ENCODE measurements at regions not wholly inside any gene's neighbourhood (a gene's known extent, or its start where the extent isn't known, plus 50 kb on each side); places are given as distances from the start of the nearest gene placed in this dataset.

- no peak for DNase-seq
- intact Hi-C loops (cut with micrococcal nuclease), result no loop called here
- H3K27ac Mint-ChIP-seq, result no peak overlapping the region
- peaks cover under 1% of the 10 kb centered on the region for H3K9me3 Mint-ChIP-seq
- POLR2A ChIA-PET, result no interaction called here
- H3K4me1 Mint-ChIP-seq, result no peaks in the 10 kb centered on the region
- ATAC-seq (ENCODE audit: low read depth), result no peak
- TF ChIP-seq CTCF (IDR thresholded peaks at IDR 0.05), result no peak
- CTCF ChIA-PET, result no interaction called here
- no peaks in the 10 kb centered on the region for H3K36me3 Mint-ChIP-seq (ENCODE audit: low read depth)
- H3K4me3 Mint-ChIP-seq, result no peak overlapping the region
- no peaks in the 10 kb centered on the region for H3K27me3 Mint-ChIP-seq
Measured at GRCh38 chr6:120913486-120913885, 420.8 kb downstream of the TBC1D32 start.

GRCh38 chr6:120908767-120909166, 425.5 kb downstream of the TBC1D32 start:
- no peaks in the 10 kb centered on the region for H3K9me3 Mint-ChIP-seq
- peaks cover 2% of the 10 kb centered on the region for H3K27me3 Mint-ChIP-seq
- no peak for TF ChIP-seq CTCF (IDR thresholded peaks at IDR 0.05)
- CTCF ChIA-PET, result no interaction called here
- no peaks in the 10 kb centered on the region for H3K4me1 Mint-ChIP-seq
- no peak overlapping the region for H3K27ac Mint-ChIP-seq
- no peak overlapping the region for H3K4me3 Mint-ChIP-seq
- no peaks in the 10 kb centered on the region for H3K36me3 Mint-ChIP-seq (ENCODE audit: low read depth)
- ATAC-seq (ENCODE audit: low read depth), result no peak
- DNase-seq, result no peak
- POLR2A ChIA-PET, result no interaction called here
- intact Hi-C loops (cut with micrococcal nuclease), result no loop called here

- ChIA-PET CTCF (no interaction called here), POLR2A (no interaction called here)
- no peaks in the 10 kb centered on the region for H3K36me3 Mint-ChIP-seq (ENCODE audit: low read depth)
- ATAC-seq (ENCODE audit: low read depth) (no peak), DNase-seq (no peak)
- intact Hi-C loops (cut with micrococcal nuclease), result no loop called here
- H3K4me3 Mint-ChIP-seq, result no peak overlapping the region
- no peaks in the 10 kb centered on the region for H3K9me3 Mint-ChIP-seq
- TF ChIP-seq CTCF (IDR thresholded peaks at IDR 0.05), result no peak
- peaks cover 13% of the 10 kb centered on the region for H3K4me1 Mint-ChIP-seq
- no peak overlapping the region for H3K27ac Mint-ChIP-seq
- H3K27me3 Mint-ChIP-seq, result peaks cover 2% of the 10 kb centered on the region
Measured at GRCh38 chr6:120903836-120904235, 430.4 kb downstream of the TBC1D32 start.

GRCh38 chr6:120899932-120900331, 434.3 kb downstream of the TBC1D32 start:
- Mint-ChIP-seq H3K27me3 (peaks cover 3% of the 10 kb centered on the region), H3K27ac (no peak overlapping the region), H3K4me3 (no peak overlapping the region), H3K4me1 (peaks cover 13% of the 10 kb centered on the region), H3K9me3 (peaks cover 2% of the 10 kb centered on the region), H3K36me3 (ENCODE audit: low read depth) (no peaks in the 10 kb centered on the region)
- no peak for TF ChIP-seq CTCF (IDR thresholded peaks at IDR 0.05)
- intact Hi-C loops (cut with micrococcal nuclease), result no loop called here
- ChIA-PET CTCF (no interaction called here), POLR2A (no interaction called here)
- peak; percentile 60 for ATAC-seq (ENCODE audit: low read depth)
- DNase-seq, result no peak

GRCh38 chr6:120894077-120894476, 440.2 kb downstream of the TBC1D32 start:
- no peak for DNase-seq

More at GRCh38 chr6:120894077-120894476, 440.2 kb downstream of the TBC1D32 start:
- intact Hi-C loops (cut with micrococcal nuclease), result no loop called here
- ChIA-PET CTCF (no interaction called here), POLR2A (no interaction called here)
- no peak for ATAC-seq (ENCODE audit: low read depth)
- Mint-ChIP-seq H3K9me3 (peaks cover 18% of the 10 kb centered on the region), H3K4me1 (peaks cover 1% of the 10 kb centered on the region), H3K4me3 (no peak overlapping the region), H3K27ac (no peak overlapping the region), H3K36me3 (ENCODE audit: low read depth) (peaks cover 3% of the 10 kb centered on the region), H3K27me3 (peaks cover 1% of the 10 kb centered on the region)
- no peak for TF ChIP-seq CTCF (IDR thresholded peaks at IDR 0.05)
